ENCODE measurements at regions not wholly inside any gene's neighbourhood (a gene's known extent, or its start where the extent isn't known, plus 50 kb on each side); places are given as distances from the start of the nearest gene placed in this dataset.

DNA sequence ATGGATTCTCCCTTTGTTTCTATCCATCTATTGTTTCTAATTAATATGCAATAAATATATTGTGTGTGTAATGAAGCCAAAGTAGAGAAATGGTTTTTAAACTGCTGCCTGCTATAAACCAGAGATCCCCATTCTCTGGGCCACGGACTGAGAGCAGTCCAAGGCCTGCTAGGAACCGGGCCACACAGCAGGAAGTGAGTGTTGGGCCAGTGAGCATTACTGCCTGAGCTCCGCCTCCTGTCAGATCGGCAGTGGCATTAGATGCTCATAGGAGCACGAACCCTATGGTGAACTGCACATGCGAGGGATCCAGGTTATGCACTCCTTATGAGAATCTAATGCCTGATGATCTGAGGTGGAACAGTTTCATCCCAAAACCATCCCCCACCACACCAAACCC, 85.2 kb upstream of the POMGNT2 start:
- TF ChIP-seq, protein P1, sequence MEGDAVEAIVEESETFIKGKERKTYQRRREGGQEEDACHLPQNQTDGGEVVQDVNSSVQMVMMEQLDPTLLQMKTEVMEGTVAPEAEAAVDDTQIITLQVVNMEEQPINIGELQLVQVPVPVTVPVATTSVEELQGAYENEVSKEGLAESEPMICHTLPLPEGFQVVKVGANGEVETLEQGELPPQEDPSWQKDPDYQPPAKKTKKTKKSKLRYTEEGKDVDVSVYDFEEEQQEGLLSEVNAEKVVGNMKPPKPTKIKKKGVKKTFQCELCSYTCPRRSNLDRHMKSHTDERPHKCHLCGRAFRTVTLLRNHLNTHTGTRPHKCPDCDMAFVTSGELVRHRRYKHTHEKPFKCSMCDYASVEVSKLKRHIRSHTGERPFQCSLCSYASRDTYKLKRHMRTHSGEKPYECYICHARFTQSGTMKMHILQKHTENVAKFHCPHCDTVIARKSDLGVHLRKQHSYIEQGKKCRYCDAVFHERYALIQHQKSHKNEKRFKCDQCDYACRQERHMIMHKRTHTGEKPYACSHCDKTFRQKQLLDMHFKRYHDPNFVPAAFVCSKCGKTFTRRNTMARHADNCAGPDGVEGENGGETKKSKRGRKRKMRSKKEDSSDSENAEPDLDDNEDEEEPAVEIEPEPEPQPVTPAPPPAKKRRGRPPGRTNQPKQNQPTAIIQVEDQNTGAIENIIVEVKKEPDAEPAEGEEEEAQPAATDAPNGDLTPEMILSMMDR (conservative IDR thresholded peaks at IDR 0.05; ENCODE audit: low read depth, low read length), result no peak
- no peak for TF ChIP-seq EZH2 (IDR thresholded peaks at IDR 0.05; ENCODE audit: borderline replicate concordance, low read depth, low read length, poor library complexity, severe bottlenecking)
- H3K36me3 ChIP-seq (ENCODE audit: insufficient read depth, low read length, poor library complexity, severe bottlenecking), result no peaks in the 10 kb centered on the region
- no peaks in the 10 kb centered on the region for H3K27me3 ChIP-seq (replicated peaks; ENCODE audit: insufficient read depth, low read depth, low read length, poor library complexity)
- H3K4me1 ChIP-seq (ENCODE audit: insufficient read depth, low read length, poor library complexity, severe bottlenecking), result no peaks in the 10 kb centered on the region
- DNase-seq (ENCODE audit: low spot score), result no peak
- no TSS peak for BruUV-seq (replicated peaks)
- H3K27ac ChIP-seq (ENCODE audit: low read depth, low read length, poor library complexity, severe bottlenecking), result no peak overlapping the region
- POLR2A ChIA-PET (ENCODE audit: low non-redundant PET), result no interaction called here
- no peaks in the 10 kb centered on the region for H3K9me3 ChIP-seq (ENCODE audit: low read depth, low read length, poor library complexity, severe bottlenecking)
- H3K4me3 ChIP-seq (ENCODE audit: low read depth, low read length, poor library complexity, severe bottlenecking), result no peak overlapping the region
- CTCF ChIA-PET, result no interaction called here
- intact Hi-C loops (cut with micrococcal nuclease; ENCODE audit: unreplicated experiment), result no loop called here

DNA sequence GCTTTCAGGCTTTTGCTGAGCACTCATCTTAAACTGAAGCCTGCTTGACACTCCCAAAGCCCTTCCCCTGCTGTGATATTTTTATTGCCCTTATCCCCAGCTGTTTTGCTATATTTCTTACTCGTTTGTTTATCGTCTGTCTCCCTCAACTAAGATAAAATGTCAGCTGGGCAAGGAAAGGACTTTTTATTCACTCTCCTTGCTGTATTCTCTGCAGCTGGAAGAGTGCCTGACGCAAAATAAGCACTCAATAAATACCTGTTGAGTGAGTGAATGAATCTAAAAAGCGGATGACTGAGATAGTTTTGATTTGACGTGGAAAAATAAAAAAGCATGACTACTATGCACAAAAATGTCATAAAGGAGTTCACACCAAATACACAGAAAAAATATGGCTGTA, 84.8 kb upstream of the POMGNT2 start:
- Histone ChIP-seq H3K4me1 (ENCODE audit: insufficient read depth, low read length, poor library complexity, severe bottlenecking) (no peaks in the 10 kb centered on the region), H3K4me3 (ENCODE audit: low read depth, low read length, poor library complexity, severe bottlenecking) (no peak overlapping the region), H3K9me3 (ENCODE audit: low read depth, low read length, poor library complexity, severe bottlenecking) (no peaks in the 10 kb centered on the region), H3K27me3 (replicated peaks; ENCODE audit: insufficient read depth, low read depth, low read length, poor library complexity) (no peaks in the 10 kb centered on the region), H3K36me3 (ENCODE audit: insufficient read depth, low read length, poor library complexity, severe bottlenecking) (no peaks in the 10 kb centered on the region), H3K27ac (ENCODE audit: low read depth, low read length, poor library complexity, severe bottlenecking) (no peak overlapping the region)
- TF ChIP-seq EZH2 (IDR thresholded peaks at IDR 0.05; ENCODE audit: borderline replicate concordance, low read depth, low read length, poor library complexity, severe bottlenecking), result no peak
- TF ChIP-seq, protein P1 (conservative IDR thresholded peaks at IDR 0.05; ENCODE audit: low read depth, low read length), result no peak
- ChIA-PET POLR2A (ENCODE audit: low non-redundant PET) (no interaction called here), CTCF (no interaction called here)
- BruUV-seq (replicated peaks), result no TSS peak
- no peak for DNase-seq (ENCODE audit: low spot score)
- intact Hi-C loops (cut with micrococcal nuclease; ENCODE audit: unreplicated experiment), result no loop called here

DNA sequence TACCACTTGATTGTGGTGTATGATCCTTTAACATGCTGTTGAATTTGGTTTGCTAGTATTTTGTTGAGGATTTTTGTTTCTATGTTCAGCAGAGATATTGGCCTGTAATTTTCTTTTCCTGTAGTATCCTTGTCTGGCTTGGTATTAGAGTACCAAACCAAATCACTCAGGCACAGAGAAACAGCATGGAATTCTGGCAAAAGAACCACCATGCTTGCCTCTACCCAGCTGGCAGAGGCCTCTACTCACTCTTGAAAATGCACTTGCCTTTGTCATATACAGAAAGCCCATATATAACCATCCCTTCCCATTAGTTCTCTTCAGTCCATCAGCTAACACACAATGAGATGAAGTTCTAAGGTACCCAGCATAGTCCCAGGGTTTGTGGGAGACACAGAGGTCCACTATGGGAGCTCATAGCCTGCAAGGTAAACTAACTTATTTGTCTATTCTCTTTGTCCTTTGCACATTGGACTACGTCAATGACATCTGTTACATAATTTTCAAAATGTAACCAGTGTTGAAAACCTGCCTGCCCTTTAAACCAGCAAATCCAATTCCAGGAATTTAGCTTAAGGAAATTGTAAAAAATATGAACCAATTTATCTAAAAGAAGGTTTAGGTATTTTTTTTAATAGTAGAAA, 82.1 kb upstream of the POMGNT2 start:
- Histone ChIP-seq H3K27me3 (replicated peaks; ENCODE audit: insufficient read depth, low read depth, low read length, poor library complexity) (no peaks in the 10 kb centered on the region), H3K36me3 (ENCODE audit: insufficient read depth, low read length, poor library complexity, severe bottlenecking) (no peaks in the 10 kb centered on the region), H3K9me3 (ENCODE audit: low read depth, low read length, poor library complexity, severe bottlenecking) (no peaks in the 10 kb centered on the region), H3K27ac (ENCODE audit: low read depth, low read length, poor library complexity, severe bottlenecking) (no peak overlapping the region), H3K4me1 (ENCODE audit: insufficient read depth, low read length, poor library complexity, severe bottlenecking) (no peaks in the 10 kb centered on the region), H3K4me3 (ENCODE audit: low read depth, low read length, poor library complexity, severe bottlenecking) (no peak overlapping the region)
- no peak for DNase-seq (ENCODE audit: low spot score)
- no TSS peak for BruUV-seq (replicated peaks)
- CTCF ChIA-PET, result no interaction called here
- POLR2A ChIA-PET (ENCODE audit: low non-redundant PET), result no interaction called here
- no peak for TF ChIP-seq EZH2 (IDR thresholded peaks at IDR 0.05; ENCODE audit: borderline replicate concordance, low read depth, low read length, poor library complexity, severe bottlenecking)
- TF ChIP-seq, protein P1 (conservative IDR thresholded peaks at IDR 0.05; ENCODE audit: low read depth, low read length), result no peak
- intact Hi-C loops (cut with micrococcal nuclease; ENCODE audit: unreplicated experiment), result no loop called here

Measured in A673 (cell line).